CD4-positive, alpha-beta T cell treated with Interleukin-4 for 4 hours (primary cell): ENCODE measurements at regions not wholly inside any gene's neighbourhood (a gene's known extent, or its start where the extent isn't known, plus 50 kb on each side); places are given as distances from the start of the nearest gene placed in this dataset.
"Not testable (repeated sequence)": the region's sequence is repeated elsewhere in the genome, so short reads cannot be mapped to it uniquely, and the experiment has no call there.

ENCODE experiments used
- DNase-seq: peaks from one replicate; pipeline ENCODE4 v3.0.0-alpha.2; 2020

GRCh38 chr3:94336046-94336753 is 273.3 kb downstream of the NSUN3 start:
- DNase-seq, result no peak

- DNase-seq, result no peak
Observed at GRCh38 chr3:94345101-94345500, 282.2 kb downstream of the NSUN3 start.

DNA sequence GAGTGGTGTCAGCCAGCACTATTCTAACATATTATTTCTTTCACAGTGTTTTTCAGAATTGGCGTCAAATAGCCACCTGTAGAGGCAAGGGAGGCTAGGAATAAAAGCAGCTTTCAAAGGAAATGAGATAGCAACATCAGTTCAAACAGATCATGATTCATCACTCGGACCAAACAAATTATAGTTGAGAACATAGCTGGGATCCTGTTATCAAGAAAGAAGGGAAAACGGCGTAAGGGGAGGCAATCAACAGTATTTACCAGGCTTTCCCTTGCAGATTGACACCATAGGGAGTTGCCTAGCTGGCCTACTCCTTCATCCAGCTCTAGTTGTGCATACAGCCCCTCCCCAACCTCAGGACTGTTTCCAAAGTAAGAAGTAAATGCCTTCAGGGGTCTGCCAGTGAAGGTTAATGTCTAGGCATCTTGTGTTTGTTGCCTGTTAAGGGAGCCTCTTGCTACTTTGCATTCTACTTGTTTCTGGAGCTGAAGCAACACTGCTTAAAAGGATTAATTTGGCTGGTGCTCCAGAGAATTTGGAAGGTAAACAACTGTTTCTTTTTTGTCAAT is 286.5 kb downstream of the NSUN3 start:
- no peak for DNase-seq

DNA sequence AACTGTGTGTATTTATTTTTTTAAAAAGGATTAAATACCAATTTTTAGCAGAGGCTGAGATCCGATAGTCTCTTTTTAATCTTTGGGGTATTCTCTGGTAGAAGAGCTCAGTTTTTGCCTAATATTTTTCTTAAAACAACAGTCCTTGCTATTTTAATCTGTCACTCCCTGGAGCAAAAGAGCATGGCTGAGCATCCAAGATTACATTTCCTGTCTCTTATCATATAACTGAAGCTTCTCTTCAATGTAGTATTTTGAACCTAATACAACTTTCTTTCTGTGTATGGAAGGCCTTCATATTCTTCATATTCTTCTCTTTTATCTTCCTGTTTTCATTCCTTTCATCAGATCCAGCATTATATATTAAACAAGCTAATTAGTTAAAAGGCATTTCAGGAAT is 293.7 kb downstream of the NSUN3 start:
- DNase-seq, result no peak

DNA sequence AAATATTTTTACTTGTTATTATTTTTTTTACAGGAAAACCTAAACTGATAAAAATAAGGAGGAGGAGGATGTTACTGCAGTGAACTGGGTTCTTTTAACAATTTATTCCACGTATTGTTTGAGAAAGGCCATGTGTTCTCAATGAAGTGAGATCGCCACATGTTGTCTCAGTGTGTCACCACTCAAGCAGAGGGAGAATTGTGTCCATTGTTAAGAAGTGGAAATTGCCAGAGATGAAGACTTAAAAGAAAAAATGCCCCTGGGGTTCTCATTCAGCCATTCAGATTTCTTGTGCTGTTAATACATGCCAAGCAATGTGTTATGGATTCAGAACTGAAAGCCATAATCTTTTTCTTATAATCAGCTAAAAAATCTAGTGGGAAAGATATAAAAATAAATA is 297.1 kb downstream of the NSUN3 start:
- DNase-seq, result no peak

DNA sequence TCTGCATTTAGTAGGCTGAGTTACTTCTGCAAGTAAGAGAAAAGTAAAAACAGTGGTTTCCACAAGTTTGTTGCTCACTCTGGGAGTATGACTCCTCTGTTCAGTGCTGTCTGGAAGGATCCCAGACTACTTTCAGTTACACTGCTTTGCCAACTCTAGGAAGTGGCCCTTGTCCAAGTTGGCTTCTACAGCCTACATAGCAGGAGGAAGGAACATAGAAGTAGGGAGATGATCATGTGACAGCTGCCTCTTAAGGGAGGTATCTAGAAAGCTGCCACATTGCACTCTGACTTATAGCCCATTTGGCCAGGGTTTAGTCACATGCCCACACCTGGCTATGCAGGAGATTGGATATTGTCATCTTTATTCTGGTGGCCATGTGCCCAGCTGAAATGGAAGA is 298.1 kb downstream of the NSUN3 start:
- DNase-seq, result no peak

DNA sequence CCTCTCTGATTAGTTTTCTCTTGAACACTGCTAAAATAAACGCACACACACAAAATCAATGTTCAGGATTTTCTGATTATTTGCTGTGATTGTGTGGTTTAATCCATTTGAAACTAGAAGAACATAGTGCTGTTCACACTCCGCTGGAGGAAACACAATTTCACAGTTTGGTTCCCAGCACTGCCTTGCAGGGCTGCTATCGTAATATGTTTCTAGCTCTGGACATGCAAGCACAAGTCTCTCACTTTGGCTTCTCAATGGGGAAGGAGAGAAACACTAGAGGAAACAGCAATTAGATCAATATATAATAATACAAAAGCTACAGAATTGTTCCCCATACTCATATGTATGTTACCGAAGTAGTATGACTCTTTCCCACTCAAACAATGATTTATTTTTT is 299.5 kb downstream of the NSUN3 start:
- no peak for DNase-seq

DNA sequence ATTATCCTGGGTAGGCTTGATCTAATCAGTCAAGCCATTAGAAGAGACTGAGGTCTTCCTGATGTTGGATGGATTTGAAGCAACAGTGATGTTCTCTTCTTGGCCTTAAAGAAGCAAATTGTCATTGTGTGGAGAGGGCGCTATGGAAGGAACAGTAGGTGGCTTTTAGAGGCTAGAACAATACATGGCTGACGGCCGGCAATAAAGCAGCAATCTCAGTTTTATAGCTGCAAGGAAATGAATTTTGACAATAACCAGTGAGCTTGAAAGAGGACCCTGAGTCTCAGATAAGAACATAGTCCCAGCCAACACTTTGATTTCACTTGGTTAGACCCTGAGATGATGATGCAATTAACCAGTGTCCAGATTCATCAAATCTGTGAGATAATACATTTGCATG is 302.1 kb downstream of the NSUN3 start:
- DNase-seq, result no peak

DNA sequence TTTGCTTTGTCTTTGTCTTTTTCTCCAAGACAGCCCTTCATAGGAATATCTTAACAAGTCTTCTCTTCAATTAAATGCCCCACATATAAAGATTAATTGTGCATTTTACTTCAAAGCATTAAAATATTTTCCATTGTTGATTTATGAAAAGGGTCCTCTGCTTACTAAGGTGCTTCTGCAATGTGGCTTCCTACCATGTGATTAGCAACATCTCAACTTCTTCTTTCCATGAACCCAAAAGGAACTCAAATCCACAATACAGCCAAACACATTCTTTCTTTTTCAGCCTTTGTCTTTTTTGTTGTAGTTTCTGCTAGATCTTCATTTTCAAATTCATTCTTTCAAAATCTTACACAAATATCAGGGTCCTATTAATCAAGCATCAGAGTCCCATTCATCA is 309.2 kb downstream of the NSUN3 start:
- DNase-seq, result no peak

DNA sequence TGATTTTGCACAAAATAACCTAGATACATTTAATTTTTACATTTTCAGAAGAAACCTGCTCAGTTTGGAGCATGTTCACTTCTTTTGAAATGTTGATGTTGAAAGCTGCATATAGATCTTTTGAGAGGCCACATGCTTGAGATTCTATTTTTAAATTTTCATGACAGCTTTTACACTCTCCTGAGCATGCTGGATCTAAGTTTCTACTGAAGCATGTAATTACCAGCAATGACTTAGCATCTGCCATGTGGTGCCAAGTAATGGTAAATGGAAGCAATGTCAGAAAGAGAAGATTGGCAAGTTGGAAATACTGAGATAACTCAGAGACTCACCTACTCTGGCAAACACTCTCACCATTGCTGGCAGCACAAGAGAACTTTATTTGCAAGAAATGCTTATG is 310.6 kb downstream of the NSUN3 start:
- DNase-seq, result no peak

- DNase-seq, result no peak
Observed at GRCh38 chr3:94374439-94375161, 311.7 kb downstream of the NSUN3 start.

DNA sequence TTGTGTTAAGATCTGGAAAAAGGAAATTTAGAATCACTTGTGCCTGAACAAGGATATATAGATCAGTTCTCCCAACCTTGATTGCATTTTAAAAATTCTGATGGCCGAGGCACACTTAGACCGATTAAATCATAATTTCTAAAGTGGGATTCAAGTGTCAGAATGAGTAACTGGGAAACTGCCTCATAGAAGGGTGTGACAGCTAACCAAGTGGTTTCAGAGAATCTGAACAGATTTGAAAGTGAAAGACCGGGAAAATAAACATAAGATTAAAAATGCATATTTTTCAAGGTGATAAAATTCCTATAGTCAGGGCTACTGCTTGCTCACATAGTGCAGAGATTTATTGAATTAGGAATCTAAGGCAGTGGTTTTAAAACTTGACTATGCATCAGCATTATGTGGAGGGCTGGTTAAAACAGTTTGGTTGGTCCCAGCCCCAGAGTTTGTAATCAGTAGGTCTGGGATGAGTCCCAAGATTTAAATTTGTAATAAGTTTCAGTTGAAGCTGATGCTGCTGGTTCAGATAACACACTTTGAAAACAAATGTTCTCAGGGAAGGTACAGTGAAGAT is 314.3 kb downstream of the NSUN3 start:
- DNase-seq, result not testable (repeated sequence)

DNA sequence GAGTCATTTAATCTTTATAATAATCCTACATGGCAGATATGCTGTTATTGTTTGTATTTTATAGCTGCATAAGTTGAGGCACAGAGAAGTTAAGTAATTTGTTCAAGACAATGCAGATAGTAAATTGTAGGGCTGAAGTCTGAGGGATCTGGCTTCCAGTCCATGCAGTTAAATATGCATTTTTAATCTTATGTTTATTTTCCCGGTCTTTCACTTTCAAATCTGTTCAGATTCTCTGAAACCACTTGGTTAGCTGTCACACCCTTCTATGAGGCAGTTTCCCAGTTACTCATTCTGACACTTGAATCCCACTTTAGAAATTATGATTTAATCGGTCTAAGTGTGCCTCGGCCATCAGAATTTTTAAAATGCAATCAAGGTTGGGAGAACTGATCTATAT is 315.0 kb downstream of the NSUN3 start:
- DNase-seq, result not testable (repeated sequence)

DNA sequence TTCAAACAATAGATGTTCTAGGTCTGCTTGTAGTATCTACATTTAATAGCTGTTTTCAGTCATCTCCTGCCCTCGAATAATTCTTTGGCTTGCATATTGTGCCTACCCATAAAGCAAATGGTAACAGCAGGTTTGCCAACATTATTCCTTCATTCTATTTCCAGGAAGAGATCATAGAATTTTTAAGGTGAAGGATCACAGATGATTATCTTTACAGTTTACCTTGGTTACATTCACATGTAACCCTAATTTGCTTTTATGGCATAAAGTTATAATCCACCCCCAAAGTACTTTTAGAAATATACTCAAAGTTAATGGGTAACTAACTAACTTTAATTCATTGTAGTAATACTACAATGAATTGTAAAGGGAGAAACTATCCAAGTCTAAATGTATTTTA is 315.5 kb downstream of the NSUN3 start:
- DNase-seq, result no peak

GRCh38 chr3:94379264-94379663 is 316.4 kb downstream of the NSUN3 start:
- no peak for DNase-seq

GRCh38 chr3:94394885-94395284 is 332.0 kb downstream of the NSUN3 start:
- no peak for DNase-seq

GRCh38 chr3:94395851-94396250 is 333.0 kb downstream of the NSUN3 start:
- no peak for DNase-seq

DNA sequence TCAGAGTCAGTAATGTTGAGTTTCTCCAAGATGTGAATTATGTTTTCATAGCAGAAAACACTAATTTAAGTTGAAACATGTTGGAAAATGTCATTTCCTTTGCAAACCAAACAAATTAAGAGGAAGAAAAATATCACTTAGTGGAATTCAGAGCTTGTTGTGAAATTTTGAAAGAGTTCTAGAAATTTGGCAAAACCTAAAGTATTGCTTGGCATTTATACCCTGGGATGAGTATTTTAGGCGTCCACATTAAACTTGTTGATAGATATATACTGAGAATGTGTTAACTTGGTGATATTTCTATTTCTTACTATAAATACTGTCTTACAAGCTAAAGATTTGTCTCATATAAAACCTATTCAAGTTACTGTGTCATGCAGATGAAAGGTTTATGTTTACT is 335.2 kb downstream of the NSUN3 start:
- DNase-seq, result no peak

- no peak for DNase-seq
Observed at GRCh38 chr3:94401466-94401865, 338.6 kb downstream of the NSUN3 start.

- DNase-seq, result no peak
Observed at GRCh38 chr3:94402126-94402525, 339.3 kb downstream of the NSUN3 start.

DNA sequence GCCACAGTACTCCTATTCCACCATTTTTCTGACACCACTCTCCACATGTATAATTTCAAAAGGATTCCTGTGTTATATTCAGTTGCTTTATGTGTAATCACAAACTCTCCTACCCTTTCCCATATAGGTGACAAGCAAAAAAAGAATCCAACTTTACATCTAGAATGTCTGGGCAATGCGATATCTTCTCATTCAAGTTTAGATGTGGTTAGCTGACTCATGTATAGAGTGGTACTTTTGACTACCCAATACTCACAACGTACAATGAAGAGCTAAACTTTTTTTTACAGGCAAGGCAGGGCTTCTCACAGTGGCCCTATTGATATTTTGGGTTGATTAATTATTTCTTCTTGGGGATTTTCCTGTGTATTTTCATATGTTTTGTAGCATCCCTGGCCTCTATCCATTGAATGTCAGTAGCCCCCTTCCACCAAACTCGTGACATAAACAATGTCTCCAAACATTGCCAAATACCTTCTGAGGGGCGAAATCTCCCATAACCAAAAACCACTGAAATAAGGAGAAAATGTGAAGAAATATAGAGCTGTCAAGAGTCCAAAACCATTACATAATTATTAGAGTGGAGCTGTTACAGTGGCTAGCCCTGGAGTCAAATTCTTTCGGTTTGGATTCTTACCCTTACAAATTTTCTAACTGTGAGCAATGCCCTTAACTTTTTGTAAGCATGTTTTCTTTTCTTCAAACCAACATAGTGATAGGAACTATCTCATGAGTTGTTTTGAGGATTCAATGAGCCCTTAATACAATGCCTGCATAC is 342.6 kb downstream of the NSUN3 start:
- DNase-seq, result no peak

- no peak for DNase-seq
Observed at GRCh38 chr3:94406595-94406994, 343.7 kb downstream of the NSUN3 start.

DNA sequence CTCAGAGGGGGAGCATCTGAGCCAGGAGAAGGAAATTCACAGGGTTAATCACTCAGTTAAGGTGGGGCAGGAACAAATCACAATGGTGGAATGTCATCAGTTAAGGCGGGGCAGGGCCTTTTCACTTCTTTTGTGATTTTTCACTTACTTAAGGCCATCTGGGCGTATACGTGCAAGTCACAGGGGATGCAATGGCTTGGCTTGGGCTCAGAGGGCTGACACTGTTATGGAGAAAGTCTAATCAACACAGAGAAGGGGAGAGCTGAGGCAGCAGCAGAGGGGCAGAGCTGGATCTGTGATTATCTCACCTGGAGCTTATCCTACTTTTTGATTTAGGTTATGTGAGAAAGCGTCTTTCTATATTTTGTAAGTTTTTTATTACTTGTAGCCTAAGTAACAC is 350.1 kb downstream of the NSUN3 start:
- DNase-seq, result not testable (repeated sequence)
